ENCODE measurements at regions not wholly inside any gene's neighbourhood (a gene's known extent, or its start where the extent isn't known, plus 50 kb on each side); places are given as distances from the start of the nearest gene placed in this dataset.

DNA sequence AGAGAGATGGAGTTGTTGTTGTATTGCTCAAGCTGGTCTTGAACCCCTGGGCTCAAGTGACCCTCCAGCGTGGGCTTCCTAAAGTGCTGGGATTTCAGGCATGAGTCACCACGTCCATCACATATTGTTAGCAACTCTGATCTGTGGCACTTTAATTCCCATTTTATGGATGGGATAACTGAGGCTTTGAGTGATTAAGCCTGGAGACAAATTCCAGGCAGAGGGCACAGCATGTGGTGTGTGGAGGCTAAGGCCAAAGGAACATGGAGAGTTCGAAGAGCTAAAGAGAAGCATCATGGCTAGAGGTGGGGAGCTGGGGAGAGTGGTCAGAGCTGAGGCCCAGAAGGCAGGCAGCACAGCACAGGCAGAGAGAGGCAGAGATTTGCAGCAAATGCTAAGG, 458.4 kb downstream of the XPNPEP1 start:
- TF ChIP-seq, protein P1, sequence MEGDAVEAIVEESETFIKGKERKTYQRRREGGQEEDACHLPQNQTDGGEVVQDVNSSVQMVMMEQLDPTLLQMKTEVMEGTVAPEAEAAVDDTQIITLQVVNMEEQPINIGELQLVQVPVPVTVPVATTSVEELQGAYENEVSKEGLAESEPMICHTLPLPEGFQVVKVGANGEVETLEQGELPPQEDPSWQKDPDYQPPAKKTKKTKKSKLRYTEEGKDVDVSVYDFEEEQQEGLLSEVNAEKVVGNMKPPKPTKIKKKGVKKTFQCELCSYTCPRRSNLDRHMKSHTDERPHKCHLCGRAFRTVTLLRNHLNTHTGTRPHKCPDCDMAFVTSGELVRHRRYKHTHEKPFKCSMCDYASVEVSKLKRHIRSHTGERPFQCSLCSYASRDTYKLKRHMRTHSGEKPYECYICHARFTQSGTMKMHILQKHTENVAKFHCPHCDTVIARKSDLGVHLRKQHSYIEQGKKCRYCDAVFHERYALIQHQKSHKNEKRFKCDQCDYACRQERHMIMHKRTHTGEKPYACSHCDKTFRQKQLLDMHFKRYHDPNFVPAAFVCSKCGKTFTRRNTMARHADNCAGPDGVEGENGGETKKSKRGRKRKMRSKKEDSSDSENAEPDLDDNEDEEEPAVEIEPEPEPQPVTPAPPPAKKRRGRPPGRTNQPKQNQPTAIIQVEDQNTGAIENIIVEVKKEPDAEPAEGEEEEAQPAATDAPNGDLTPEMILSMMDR (IDR thresholded peaks at IDR 0.05), result no peak
- no peak for TF ChIP-seq POLR2A (IDR thresholded peaks at IDR 0.05)

Data from heart left ventricle (tissue), 13 donors.